Spleen (tissue), 11 donors: ENCODE measurements at regions not wholly inside any gene's neighbourhood (a gene's known extent, or its start where the extent isn't known, plus 50 kb on each side); places are given as distances from the start of the nearest gene placed in this dataset.
A peak's percentile ranks its signal among the peaks of the same experiment; 100 is the strongest.

ENCODE experiments used
- DNase-seq: peaks from one replicate; pipeline ENCODE4 v3.0.0-alpha.2; 2020
- H3K27ac ChIP-seq, 8 donors: fragments of 200-600 bp; sonication (generic) in 7 of 8; 1 replicate in 4 of 8; 2 replicates in 4 of 8; pipeline versions ENCODE4 v1.5.0 to v1.8.0; 2016 to 2021; ENCODE audit warnings: inconsistent platforms in 4 of 8, mild to moderate bottlenecking in 4 of 8, moderate library complexity in 1 of 8
- H3K27me3 ChIP-seq, 7 donors: fragments of 200-600 bp; sonication (generic) in 6 of 7; replicated peaks in 1 of 7; 1 replicate in 4 of 7; 2 replicates in 3 of 7; pipeline versions ENCODE4 v1.5.0 to v1.8.0; 2016 to 2021; ENCODE audit warnings: inconsistent platforms in 3 of 7, mild to moderate bottlenecking in 1 of 7
- H3K36me3 ChIP-seq, 6 donors: fragments of 200-600 bp; sonication (generic) in 5 of 6; 1 replicate in 4 of 6; 2 replicates in 2 of 6; pipeline versions ENCODE4 v1.5.0 to v1.8.0; 2016 to 2021; ENCODE audit warnings: inconsistent platforms in 2 of 6
- H3K4me1 ChIP-seq, 6 donors: fragments of 200-600 bp; sonication (generic) in 5 of 6; 1 replicate in 3 of 6; 2 replicates in 3 of 6; pipeline versions ENCODE4 v1.5.0 to v1.8.0; 2016 to 2021; ENCODE audit warnings: inconsistent platforms in 3 of 6
- H3K4me3 ChIP-seq, 8 donors: fragments of 200-600 bp; sonication (generic) in 7 of 8; 1 replicate in 4 of 8; 2 replicates in 4 of 8; pipeline versions ENCODE4 v1.5.0 to v1.8.0; 2016 to 2021; ENCODE audit warnings: inconsistent platforms in 4 of 8, mild to moderate bottlenecking in 4 of 8, moderate library complexity in 2 of 8
- H3K9me3 ChIP-seq, 8 donors: fragments of 200-600 bp; sonication (generic) in 7 of 8; 1 replicate in 4 of 8; 2 replicates in 4 of 8; pipeline versions ENCODE4 v1.5.0 to v1.8.0; 2016 to 2021; ENCODE audit warnings: inconsistent platforms in 4 of 8
- CTCF ChIP-seq, 11 experiments: fragments of 200-600 bp in 7 of 11; fragments of 450-650 bp in 4 of 11; sonication (generic) in 4 of 11; IDR thresholded peaks in 8 of 11; conservative IDR thresholded peaks in 3 of 11; 1 replicate in 7 of 11; 2 replicates in 4 of 11; pipeline versions ENCODE4 v1.4.0 to v1.8.0; 2016 to 2021; ENCODE audit warnings: antibody characterized with exemption in 11 of 11, inconsistent platforms in 4 of 11, mild to moderate bottlenecking in 1 of 11
- POLR2A ChIP-seq, 3 donors: fragments of 450-650 bp; IDR thresholded peaks; one replicate each; pipeline ENCODE4 v1.5.1; 2017; ENCODE audit warnings: antibody characterized with exemption in 3 of 3, mild to moderate bottlenecking in 1 of 3
- POLR2AphosphoS5 ChIP-seq, 3 donors: sonication (generic); formaldehyde crosslinking; IDR thresholded peaks; one replicate each; pipeline ENCODE4 v1.5.1; 2017; ENCODE audit warnings: antibody characterized with exemption in 3 of 3
- WGBS, 5 donors: extraction: QIAGEN DNeasy Blood & Tissue Kit in 3 of 5; methylation state at CpG; one replicate each; pipeline versions ENCODE4 v1.1.5 to v1.1.7; 2013 to 2018; 5-methylcytosine and 5-hydroxymethylcytosine counted together
- intact Hi-C: fragments of 100-400 bp; cut with DNase I; formaldehyde crosslinking; loops from one replicate; pipeline ENCODE4 v1.15.0; 2023; ENCODE audit warnings: low total_unique reads
- donor health status: healthy with polysubstance abuse.
- donor health status: DM: no; HTN: no; CAD: no; lungs with moderate emphysema.
- donor health status: DM: no; HTN: no; CAD: no.
- donor health status: Bipolar disorder and iron deficiency.
- donor health status: healthy.
- donor health status: DM: no; HTN: no; CAD: no.
- donor health status: DM: yes; HTN: yes; CAD: no.

- Histone ChIP-seq H3K27me3 (no peaks in the 10 kb centered on the region), H3K9me3 (peaks cover 0 to 9% (median 1%) of the 10 kb centered on the region in 8 donors), H3K27ac (peak overlapping the region in 6 of 8 donors; percentile 6 to 73 (median 61)), H3K4me1 (peaks cover 0 to 22% (median 0%) of the 10 kb centered on the region in 6 donors), H3K36me3 (no peaks in the 10 kb centered on the region), H3K4me3 (no peak overlapping the region)
- TF ChIP-seq POLR2AphosphoS5 (IDR thresholded peaks at IDR 0.05): no peak
- TF ChIP-seq POLR2A (IDR thresholded peaks at IDR 0.05): no peak
- TF ChIP-seq CTCF (IDR thresholded peaks at IDR 0.05 in 8 of 11, conservative IDR thresholded peaks at IDR 0.05 in 3 of 11): no peak
- peak; percentile 22 for DNase-seq
- intact Hi-C loops: no loop called here
- 72 to 78% (median 74%) methylated on average over 13 of the region's 13 CpGs for WGBS, 5 donors
Observed at GRCh38 chr1:235022981-235023710, 105.5 kb downstream of the TOMM20 start.

GRCh38 chr1:235022341-235022980, 106.2 kb downstream of the TOMM20 start:
- H3K4me1 ChIP-seq: peaks cover 0 to 22% (median 2%) of the 10 kb centered on the region in 6 donors
- H3K27ac ChIP-seq: peak overlapping the region in 7 of 8 donors; percentile 6 to 73 (median 61)
- WGBS, 5 donors: 42 to 59% (median 50%) methylated on average over 12 of the region's 12 CpGs
- peaks cover 0 to 9% (median under 1%) of the 10 kb centered on the region in 8 donors for H3K9me3 ChIP-seq
- no peak overlapping the region for H3K4me3 ChIP-seq
- no peaks in the 10 kb centered on the region for H3K36me3 ChIP-seq
- TF ChIP-seq POLR2A (IDR thresholded peaks at IDR 0.05) (no peak), POLR2AphosphoS5 (IDR thresholded peaks at IDR 0.05) (no peak), CTCF (IDR thresholded peaks at IDR 0.05 in 8 of 11, conservative IDR thresholded peaks at IDR 0.05 in 3 of 11) (no peak)
- DNase-seq: peak; percentile 32
- intact Hi-C loops: no loop called here
- H3K27me3 ChIP-seq: no peaks in the 10 kb centered on the region

- H3K4me1 ChIP-seq: peaks cover 0 to 22% (median 2%) of the 10 kb centered on the region in 6 donors
- no peak overlapping the region for H3K4me3 ChIP-seq
- intact Hi-C loops: no loop called here
- peak; percentile 30 for DNase-seq
- H3K36me3 ChIP-seq: no peaks in the 10 kb centered on the region
- 80 to 94% (median 87%) methylated on average over 7 of the region's 7 CpGs for WGBS, 5 donors
- TF ChIP-seq CTCF (IDR thresholded peaks at IDR 0.05 in 8 of 11, conservative IDR thresholded peaks at IDR 0.05 in 3 of 11): no peak
- no peak for TF ChIP-seq POLR2A (IDR thresholded peaks at IDR 0.05)
- no peak for TF ChIP-seq POLR2AphosphoS5 (IDR thresholded peaks at IDR 0.05)
- H3K27ac ChIP-seq: peak overlapping the region in 6 of 8 donors; percentile 28 to 73 (median 61)
- H3K9me3 ChIP-seq: peaks cover 0 to 5% (median 0%) of the 10 kb centered on the region in 8 donors
- no peaks in the 10 kb centered on the region for H3K27me3 ChIP-seq
Observed at GRCh38 chr1:235021815-235022214, 106.8 kb downstream of the TOMM20 start.

GRCh38 chr1:235021321-235021720, 107.3 kb downstream of the TOMM20 start:
- WGBS, 5 donors: 85 to 96% (median 92%) methylated on average over 7 of the region's 7 CpGs
- Histone ChIP-seq H3K36me3 (no peaks in the 10 kb centered on the region), H3K9me3 (peaks cover 0 to 5% (median 0%) of the 10 kb centered on the region in 8 donors), H3K4me3 (no peak overlapping the region), H3K4me1 (peaks cover 0 to 22% (median 2%) of the 10 kb centered on the region in 6 donors), H3K27me3 (no peaks in the 10 kb centered on the region), H3K27ac (peak overlapping the region in 4 of 8 donors; percentile 61 to 73 (median 67))
- TF ChIP-seq POLR2AphosphoS5 (IDR thresholded peaks at IDR 0.05): no peak
- TF ChIP-seq POLR2A (IDR thresholded peaks at IDR 0.05): no peak
- TF ChIP-seq CTCF (IDR thresholded peaks at IDR 0.05 in 8 of 11, conservative IDR thresholded peaks at IDR 0.05 in 3 of 11): no peak
- DNase-seq: peak; percentile 33
- intact Hi-C loops: no loop called here
